Eye (tissue), 1 donor: ENCODE measurements at regions not wholly inside any gene's neighbourhood (a gene's known extent, or its start where the extent isn't known, plus 50 kb on each side); places are given as distances from the start of the nearest gene placed in this dataset.
"Not testable (repeated sequence)": the region's sequence is repeated elsewhere in the genome, so short reads cannot be mapped to it uniquely, and the experiment has no call there.

ENCODE experiments used
- DNase-seq: peaks from one replicate; pipeline ENCODE4 v3.0.0-alpha.2; 2015

- DNase-seq, result no peak
These were observed 362.6 kb downstream of the QKI start for GRCh38 chr6:163776906-163777686.

DNA sequence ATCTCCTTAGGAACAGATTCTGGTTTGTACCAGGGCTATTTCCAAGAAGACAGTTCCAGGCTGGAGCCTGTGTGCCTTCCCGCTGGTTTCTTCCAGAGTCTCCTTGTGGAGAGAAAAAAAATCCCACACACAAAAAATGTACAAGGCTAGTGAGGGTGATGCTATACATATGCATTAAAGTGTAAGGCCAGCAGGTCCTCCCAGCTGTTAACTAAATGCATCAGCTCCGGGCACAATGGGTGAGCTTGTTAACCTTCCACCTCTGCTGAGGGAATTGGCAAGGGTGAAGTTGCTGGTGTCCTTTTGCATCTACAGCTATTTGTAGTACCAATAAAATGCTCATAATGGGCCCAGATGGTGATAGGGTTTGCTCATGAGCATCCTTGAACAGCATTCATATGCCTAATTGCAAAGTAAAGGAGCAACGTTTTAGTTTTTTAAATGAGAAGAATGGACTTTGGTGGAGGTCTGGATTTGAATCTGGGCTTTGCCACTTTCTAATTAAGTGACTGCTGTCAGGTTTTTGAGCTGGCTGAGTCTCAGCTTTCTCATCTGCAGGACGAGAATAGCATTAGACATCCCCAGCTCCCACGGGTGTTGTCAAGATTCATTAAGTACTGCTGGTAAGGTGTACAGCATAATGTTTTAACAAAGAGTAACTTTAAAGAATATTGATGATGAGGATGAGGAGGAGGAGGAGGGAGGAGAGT lies 361.8 kb downstream of the QKI start:
- DNase-seq, result no peak

GRCh38 chr6:163775313-163775712 lies 360.8 kb downstream of the QKI start:
- DNase-seq, result no peak

- DNase-seq, result no peak
These were observed 360.0 kb downstream of the QKI start for GRCh38 chr6:163774485-163774884.

GRCh38 chr6:163773646-163774045 lies 359.1 kb downstream of the QKI start:
- DNase-seq, result no peak

DNA sequence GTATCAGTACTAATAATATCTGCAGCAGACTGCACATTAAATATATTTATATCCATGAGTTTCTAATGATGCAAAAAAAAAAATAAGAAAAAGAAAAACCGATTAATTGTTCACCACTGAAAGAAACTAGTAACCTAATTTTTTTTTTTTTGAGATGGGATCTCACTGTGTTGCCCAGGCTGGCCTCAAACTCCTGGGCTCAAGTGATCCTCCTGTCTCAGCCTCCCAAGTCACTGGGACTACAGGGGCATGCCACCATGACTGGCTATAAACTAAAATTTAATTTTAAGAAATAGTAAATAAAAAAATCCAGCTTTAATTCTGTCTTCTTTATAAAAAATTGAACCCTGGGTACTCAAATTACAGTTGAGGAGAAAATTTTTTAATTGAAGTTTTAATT lies 358.2 kb downstream of the QKI start:
- DNase-seq, result no peak

DNA sequence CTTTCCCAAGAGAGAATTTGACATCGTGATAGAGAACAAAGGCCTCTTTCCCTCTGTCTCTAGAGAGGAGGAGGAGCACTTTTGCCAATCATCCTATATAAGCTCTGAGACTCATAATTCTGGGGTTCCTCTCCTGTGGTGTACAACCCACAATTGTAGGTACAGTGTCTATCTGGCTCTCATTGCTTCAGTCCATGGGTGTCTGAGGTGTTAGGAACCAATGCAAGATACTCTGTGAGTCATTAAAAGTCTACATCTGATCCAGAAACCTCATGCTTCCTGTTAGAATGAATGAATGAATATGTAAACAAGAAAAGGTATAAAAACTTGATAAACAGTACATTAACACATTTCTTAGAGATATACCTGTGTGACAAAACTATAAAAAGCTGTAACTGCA lies 356.7 kb downstream of the QKI start:
- no peak for DNase-seq

DNA sequence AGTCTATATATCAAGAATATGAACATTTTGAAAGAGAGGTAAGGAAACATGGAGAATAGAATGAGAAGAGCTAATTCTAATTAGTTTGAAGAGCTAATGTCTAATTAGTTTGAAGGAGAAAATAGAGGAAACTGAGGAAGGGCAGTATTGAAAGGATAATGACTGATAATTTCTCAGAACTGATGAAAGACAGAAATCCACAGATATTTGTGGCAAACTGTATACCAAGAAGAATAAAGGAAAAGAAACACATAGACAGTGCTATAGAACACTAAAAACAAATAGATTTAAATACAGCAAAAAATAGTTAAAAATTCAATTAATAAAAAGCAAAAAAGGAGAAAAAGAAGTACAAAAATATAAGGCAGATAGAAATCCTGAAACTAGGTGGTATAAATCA lies 354.4 kb downstream of the QKI start:
- DNase-seq, result no peak

DNA sequence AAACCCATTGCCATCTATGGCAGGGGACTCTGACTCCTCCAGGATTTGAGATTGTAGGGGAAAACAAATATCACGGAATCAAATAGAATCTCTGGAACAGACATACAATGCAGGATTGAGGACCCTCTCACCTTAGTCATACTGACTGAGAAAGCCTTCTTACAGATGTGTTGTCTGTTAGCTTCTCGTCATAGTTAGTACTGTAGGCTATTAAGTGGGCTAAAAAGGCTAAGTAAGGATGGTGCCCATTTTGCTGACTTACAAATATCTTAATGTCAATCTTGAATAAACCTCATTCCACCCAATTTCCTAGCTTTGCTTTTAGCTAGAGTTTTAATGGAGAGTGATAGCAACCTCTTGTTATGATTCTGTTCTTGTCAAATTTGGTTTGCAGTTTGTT lies 352.4 kb downstream of the QKI start:
- no peak for DNase-seq

GRCh38 chr6:163765335-163765734 lies 350.8 kb downstream of the QKI start:
- no peak for DNase-seq

DNA sequence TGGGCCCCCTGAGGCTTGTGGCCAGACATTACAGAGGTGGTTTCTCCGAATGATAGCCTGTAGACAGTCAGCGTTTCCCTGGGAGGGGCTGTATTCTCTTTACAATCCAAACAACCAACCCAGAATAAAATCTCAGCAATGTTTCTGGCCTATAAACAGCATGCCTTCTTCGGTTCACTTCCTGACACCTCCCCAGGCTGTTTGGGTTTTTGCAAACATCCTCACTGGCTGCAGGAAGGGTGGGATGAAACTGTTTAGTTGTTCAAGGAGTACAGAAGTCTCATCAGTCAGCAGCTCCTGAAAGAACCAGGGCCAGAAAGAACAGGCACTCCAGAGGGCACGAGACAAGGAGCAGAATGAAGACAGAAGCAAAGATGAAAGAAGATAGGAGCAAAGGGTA lies 350.0 kb downstream of the QKI start:
- no peak for DNase-seq

- DNase-seq, result no peak
These were observed 347.0 kb downstream of the QKI start for GRCh38 chr6:163761481-163761880.

DNA sequence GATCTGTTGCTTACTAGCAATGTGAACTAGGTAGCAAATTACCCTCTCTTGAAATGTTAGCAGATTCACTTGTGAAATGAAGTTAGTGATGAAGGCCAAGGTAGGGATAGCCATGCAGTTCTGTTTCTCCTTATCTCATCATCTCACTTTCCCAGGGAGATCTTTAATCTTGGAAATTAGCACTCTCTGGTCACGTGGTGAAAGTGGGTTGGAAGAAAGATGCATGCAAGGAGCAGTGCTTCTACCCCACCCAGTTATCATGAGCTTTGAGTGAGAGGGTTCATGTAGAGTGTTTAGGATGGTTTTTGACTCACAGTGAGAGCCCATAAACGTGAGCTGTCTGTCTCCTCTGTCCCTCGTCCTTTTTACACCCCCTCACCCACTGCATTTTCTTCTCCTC lies 346.3 kb downstream of the QKI start:
- no peak for DNase-seq

GRCh38 chr6:163759542-163759941 lies 345.0 kb downstream of the QKI start:
- no peak for DNase-seq

- DNase-seq, result no peak
These were observed 343.0 kb downstream of the QKI start for GRCh38 chr6:163757520-163757919.

GRCh38 chr6:163756079-163756478 lies 341.6 kb downstream of the QKI start:
- no peak for DNase-seq

DNA sequence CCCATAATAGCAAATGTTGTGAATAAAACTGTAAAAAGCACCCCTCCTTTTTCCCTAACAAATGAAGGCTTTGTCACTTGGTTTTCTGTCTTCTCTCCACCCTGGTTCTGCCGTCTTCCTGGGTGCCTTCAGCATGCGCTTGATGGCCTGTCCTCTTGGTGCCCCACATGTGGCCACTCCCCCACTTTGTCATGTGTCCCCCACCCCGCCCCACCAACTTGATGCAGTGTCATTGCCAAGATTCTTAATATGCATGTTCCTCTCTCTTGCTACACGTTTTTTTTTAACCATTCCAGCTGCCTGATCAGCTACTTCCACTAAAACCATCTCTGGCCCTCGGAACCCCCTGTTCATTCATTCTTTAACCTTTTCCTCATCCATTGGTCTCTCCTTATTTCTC lies 340.3 kb downstream of the QKI start:
- no peak for DNase-seq

DNA sequence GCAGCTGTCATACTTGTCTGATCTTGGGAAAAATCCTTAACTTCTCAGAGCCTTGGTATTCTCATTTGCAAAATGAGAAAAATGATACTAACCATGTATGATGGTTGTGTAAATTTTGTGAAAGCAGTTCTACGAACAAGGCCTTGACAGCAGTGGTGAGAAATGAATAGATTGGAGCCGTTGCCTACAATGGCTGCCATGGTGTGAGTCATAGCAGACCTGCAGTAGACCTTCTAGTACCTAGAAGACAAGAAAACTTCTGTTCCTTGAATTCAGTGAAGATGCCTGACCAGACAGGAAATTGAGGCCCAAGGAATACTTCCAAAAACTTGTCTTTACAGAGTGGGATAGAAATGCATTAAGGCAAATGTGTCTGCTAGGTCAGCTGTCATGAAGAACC lies 338.9 kb downstream of the QKI start:
- no peak for DNase-seq

DNA sequence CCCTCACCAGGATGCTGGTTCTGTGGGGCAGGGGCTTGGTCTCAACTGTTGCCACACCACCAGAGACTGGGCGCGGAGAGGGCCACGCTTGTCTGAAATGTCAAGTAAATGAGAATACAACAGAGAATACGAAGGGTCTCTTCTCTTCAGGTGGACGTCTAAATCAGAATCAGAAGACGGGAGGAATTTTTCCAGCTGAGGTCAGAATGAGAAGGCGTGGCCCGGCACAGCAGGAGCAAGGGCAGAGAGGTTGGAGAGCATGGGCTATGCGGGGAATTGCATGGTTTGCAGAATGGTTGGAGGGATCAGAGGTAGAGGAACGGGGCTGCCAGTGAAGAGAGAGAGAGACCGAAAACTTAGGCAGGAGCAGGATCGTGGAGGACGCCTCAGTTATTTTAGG lies 337.9 kb downstream of the QKI start:
- DNase-seq, result no peak

- DNase-seq, result no peak
These were observed 336.6 kb downstream of the QKI start for GRCh38 chr6:163751032-163751525.

- no peak for DNase-seq
These were observed 336.0 kb downstream of the QKI start for GRCh38 chr6:163750431-163751031.

- DNase-seq, result no peak
These were observed 334.4 kb downstream of the QKI start for GRCh38 chr6:163748886-163749285.

- DNase-seq, result no peak
These were observed 333.5 kb downstream of the QKI start for GRCh38 chr6:163748036-163748435.

GRCh38 chr6:163747058-163747457 lies 332.5 kb downstream of the QKI start:
- not testable (repeated sequence) for DNase-seq
